Islet of Langerhans (tissue), 1 donor: ENCODE measurements at regions not wholly inside any gene's neighbourhood (a gene's known extent, or its start where the extent isn't known, plus 50 kb on each side); places are given as distances from the start of the nearest gene placed in this dataset.
"Not testable (repeated sequence)": the region's sequence is repeated elsewhere in the genome, so short reads cannot be mapped to it uniquely, and the experiment has no call there.

Experiments used
- FAIRE-seq: peaks from one replicate; lab custom pipeline; 2011; peaks lifted over from hg19 to GRCh38; lab: Jason Lieb, UNC

DNA sequence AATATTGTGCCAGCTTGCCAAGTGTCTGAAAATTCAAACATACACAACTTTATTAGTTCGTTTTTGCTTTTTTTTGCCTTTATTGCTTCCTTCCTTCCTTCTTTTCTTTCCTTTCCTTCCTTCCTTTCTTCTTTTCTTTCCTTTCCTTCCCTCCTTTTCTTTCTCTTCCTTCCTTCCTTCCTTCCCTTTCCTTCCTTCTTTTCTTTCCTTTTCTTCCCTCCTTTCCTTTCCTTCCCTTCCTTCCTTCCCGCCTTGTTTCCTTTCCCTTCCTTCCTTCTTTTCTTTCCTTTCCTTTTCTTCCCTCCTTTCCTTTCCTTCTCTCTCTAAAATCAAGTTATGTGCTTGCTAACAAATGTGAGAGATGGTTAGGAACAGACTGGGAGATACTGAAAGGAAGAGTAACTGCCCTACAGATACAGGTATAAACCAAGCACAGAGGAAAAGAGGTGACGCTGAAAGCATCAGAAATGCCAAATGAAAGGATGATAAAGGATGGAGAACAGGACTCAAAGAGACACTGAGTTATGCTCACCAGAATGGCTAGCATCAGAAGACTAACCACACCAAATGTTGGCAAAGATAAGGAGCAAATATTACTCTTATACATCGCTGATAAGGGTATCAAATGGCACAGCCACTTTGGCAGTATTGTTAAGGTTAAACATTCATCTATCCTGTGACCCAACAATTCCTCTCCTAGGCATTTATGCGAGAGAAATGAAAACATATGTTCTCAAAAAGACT lies 151.6 kb downstream of the MREG start:
- no peak for FAIRE-seq

DNA sequence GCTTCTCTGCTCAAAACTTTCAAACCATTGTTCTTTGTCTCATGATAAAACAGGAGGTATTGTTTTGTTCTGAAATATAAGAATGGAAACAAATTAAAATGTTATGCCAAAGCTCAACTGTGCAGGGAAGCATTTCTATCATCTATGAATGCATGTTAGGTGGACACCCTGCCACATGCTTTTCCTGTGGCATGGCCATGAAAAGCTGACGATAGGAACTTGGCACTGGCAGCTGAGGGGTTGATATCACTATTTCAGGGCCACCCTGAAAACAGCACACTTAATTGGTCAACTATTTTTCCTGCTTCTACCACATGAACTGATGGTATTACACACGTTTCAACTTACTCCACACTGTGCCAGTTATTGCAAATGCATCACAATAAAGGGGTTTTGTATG lies 157.3 kb downstream of the MREG start:
- no peak for FAIRE-seq

DNA sequence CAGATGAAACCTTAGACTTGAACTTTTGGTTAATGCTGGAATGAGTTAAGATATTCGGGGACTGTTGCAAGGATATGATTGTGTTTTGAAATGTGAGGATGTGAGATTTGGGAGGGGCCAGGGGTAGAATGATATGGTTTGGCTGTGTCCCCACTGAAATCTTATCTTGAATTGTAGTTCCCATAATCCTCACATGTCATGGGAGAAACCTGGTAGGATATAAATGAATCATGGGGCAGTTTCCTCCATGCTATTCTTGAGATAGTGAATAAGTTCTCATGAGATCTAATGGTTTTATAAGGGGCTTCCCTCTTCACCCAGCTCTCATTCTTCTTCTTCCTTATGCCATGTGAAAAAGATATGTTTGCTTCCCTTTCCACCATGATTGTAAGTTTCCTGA lies 158.0 kb downstream of the MREG start:
- not testable (repeated sequence) for FAIRE-seq

- no peak for FAIRE-seq
Observed at GRCh38 chr2:215854008-215854407, 159.3 kb downstream of the MREG start.

GRCh38 chr2:215851696-215852095 lies 161.7 kb downstream of the MREG start:
- FAIRE-seq, result no peak

- FAIRE-seq, result no peak
Observed at GRCh38 chr2:215851082-215851481, 162.3 kb downstream of the MREG start.

- FAIRE-seq, result no peak
Observed at GRCh38 chr2:215850380-215850779, 163.0 kb downstream of the MREG start.

DNA sequence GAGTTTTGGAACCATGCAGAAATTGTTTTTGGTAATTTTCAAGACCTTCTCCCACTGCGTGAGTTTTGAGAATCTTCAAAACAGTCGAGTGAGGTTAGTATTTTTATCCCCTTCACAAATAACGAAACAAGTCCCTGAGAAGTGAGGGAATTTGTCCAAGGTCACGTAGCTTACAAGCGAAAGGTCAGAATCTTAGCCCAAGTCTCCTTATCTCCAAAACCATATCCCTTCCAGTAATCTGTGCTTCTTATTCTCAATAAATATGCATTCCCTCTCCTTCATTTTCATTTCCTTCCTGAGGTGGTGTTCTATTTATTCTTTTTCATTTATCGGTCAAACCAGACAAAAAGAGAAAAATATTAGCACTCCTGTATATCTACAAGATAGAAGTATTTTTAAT lies 163.6 kb downstream of the MREG start:
- no peak for FAIRE-seq

DNA sequence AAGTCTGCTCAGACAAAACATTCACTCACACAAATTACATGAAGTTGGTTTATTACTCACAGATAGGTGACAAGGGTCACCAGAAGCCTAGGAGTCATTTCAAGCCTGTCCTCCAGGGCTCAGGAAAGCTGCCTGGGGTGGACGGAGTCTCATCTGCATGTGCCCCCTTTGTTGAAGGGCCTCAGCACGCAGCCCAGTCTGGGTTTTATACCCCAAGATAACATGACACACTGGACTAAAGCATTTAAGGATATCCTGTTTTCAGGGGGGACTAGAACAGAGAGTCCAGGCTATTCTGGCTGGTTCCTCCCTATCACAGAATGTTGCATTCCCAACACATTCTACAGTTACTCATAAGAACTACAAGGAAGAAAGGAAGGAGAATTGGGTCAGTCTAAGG lies 164.7 kb downstream of the MREG start:
- no peak for FAIRE-seq

- FAIRE-seq, result no peak
Observed at GRCh38 chr2:215848146-215848545, 165.2 kb downstream of the MREG start.

DNA sequence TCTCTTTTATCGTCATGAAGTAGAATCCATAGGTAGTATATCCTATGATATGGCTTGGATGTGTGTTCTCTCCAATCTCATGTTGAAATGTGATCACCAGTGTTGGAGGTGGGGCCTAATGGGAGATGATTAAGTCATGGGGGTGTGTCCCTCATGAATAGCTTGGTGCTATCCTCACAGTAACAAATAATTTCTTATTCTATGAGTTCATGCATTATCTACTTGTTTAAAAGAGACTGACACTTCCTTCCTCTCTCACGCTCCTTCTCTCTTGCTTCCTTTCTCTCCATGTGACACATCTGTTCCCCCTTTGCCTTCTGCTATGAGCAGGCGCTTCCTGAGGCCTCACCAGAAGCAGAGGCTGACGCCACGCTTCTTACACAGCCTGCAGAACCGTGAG lies 165.6 kb downstream of the MREG start:
- FAIRE-seq, result no peak

GRCh38 chr2:215847056-215847455 lies 166.3 kb downstream of the MREG start:
- no peak for FAIRE-seq

GRCh38 chr2:215845839-215846586 lies 167.3 kb downstream of the MREG start:
- no peak for FAIRE-seq

- FAIRE-seq, result no peak
Observed at GRCh38 chr2:215843579-215843978, 169.8 kb downstream of the MREG start.

DNA sequence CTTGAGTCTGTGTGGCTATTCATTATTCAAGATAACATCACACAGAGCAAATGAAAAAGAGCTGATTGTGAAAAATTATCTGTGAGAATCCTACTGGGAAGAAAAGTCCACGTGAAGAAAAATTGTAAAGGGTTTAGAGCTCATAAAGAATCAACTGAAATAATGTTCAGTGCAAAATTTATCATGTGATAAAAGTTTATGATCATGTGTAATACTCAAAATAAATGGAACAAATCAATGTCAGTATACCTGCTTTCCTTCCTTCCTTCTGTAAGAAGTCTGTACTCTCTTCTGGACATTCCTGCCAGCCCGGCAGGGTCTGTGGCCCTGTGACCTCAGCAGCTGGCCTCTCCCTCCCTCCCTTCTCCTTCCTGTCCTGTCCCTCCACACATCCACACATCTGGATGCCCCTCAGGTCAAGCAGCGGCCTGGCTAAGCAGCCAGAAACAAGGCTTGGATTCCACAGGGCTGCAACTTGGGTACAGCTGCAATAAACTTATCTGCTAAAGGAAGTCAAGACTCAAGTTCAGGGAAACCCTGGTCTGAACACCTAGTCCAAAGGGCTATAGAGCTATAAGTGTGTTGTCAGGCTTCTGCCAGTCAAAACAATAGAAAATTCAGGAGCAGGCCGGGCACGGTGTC lies 172.1 kb downstream of the MREG start:
- FAIRE-seq, result no peak

DNA sequence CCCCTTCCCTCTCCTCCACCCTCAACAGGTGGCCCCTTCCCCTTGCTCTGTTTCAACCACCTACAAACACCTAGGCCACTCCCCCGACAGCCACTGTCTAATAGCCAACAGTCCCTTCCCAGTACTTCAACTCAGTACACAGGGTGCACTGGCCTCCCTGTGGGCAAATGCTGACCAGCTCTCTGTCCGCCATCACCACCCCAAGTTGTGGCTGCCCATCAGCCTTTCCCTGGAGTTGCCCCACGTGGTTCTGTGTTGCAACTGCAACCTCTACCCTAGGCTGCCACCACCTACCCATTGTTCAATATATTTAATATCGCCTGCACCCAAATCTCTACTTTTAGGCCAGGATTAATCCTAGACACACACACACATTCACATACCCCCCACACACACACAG lies 173.5 kb downstream of the MREG start:
- FAIRE-seq, result no peak

DNA sequence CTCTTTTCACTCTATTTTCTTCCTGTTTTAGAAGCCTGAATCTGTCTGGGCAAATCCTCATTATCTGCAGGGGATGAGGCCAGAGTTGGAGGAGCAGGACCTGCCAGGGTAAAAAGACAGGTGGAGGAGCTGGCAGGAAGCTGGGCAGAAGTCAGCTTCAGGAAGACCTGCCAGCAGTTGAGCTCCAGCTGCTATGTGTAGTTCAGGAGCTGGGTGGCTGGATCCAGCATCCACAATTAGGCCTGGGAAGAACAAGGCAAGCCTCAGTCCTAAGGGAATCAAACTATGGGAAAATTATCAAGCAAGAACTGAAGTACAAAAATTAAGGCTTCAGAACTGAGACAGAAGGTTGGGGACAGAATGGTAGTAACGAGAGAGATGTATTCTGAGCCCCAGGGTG lies 174.0 kb downstream of the MREG start:
- no peak for FAIRE-seq

DNA sequence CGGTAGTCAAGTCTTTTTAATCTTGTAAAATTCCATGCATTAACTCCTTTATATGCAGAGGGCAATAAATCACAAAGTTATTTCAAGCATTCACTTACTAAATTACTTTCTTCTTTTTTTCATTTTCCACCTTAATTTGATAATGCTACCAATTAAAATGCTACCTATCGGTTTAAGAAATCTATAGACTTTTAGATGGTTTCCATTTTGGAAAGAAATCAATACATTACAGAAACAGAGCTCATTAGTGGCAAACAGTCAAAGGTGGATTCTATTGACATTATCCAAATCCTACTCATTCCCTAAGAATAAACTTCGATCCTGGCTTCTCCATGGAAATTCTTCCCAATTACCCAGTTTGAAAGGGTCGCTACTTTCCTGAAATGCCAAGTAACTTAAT lies 176.5 kb downstream of the MREG start:
- FAIRE-seq, result no peak

- peak; percentile 36 for FAIRE-seq
Observed at GRCh38 chr2:215835657-215836056, 177.7 kb downstream of the MREG start.

- FAIRE-seq, result no peak
Observed at GRCh38 chr2:215835231-215835630, 178.1 kb downstream of the MREG start.

GRCh38 chr2:215833531-215834162 lies 179.7 kb downstream of the MREG start:
- FAIRE-seq, result no peak

DNA sequence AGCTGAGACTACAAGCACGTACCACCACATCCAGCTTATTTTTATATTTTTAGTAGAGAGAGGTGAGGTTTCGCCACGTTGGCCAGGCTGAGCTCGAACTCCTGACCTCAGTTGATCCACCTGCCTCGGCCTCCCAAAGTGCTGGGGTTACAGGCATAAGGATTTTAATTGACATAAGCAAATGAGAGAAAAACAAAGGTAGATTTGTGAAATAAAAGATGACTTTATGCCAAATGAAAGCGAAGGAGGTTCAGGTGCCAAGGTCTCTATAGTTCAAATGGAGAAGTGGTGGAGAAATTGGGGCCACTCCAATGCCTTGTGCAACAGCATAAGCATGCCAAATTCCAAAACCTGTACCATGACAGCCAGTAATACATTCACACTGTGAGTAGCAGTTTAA lies 180.6 kb downstream of the MREG start:
- FAIRE-seq, result no peak

GRCh38 chr2:215831296-215831913 lies 181.9 kb downstream of the MREG start:
- FAIRE-seq, result no peak
